HEK293 (cell line): ENCODE measurements at regions not wholly inside any gene's neighbourhood (a gene's known extent, or its start where the extent isn't known, plus 50 kb on each side); places are given as distances from the start of the nearest gene placed in this dataset.

ENCODE experiments used
- BCL11B ChIP-seq: fragments of 450-650 bp; formaldehyde crosslinking; IDR thresholded peaks from 2 replicates; pipeline ENCODE4 v1.5.1; 2016; ENCODE audit warnings: low read depth, missing biosample characterization, missing genetic modification characterization
- PRDM2 ChIP-seq: fragments of 450-650 bp; formaldehyde crosslinking; IDR thresholded peaks from 2 replicates; pipeline ENCODE4 v1.5.1; 2016; ENCODE audit warnings: missing biosample characterization, missing genetic modification characterization, borderline replicate concordance
- REPIN1 ChIP-seq: fragments of 450-650 bp; formaldehyde crosslinking; IDR thresholded peaks from 2 replicates; pipeline ENCODE4 v1.5.1; 2017; ENCODE audit warnings: missing biosample characterization, missing genetic modification characterization, low read depth
- SCRT1 ChIP-seq: fragments of 450-650 bp; formaldehyde crosslinking; IDR thresholded peaks from 2 replicates; pipeline ENCODE4 v1.5.1; 2016; ENCODE audit warnings: missing biosample characterization, missing genetic modification characterization, borderline replicate concordance
- ZBTB1 ChIP-seq: fragments of 450-650 bp; formaldehyde crosslinking; IDR thresholded peaks from 2 replicates; pipeline ENCODE4 v1.5.1; 2016; ENCODE audit warnings: missing biosample characterization, missing genetic modification characterization
- ZBTB10 ChIP-seq: fragments of 450-650 bp; formaldehyde crosslinking; IDR thresholded peaks from 2 replicates; pipeline ENCODE4 v1.5.1; 2016; ENCODE audit warnings: missing biosample characterization, missing genetic modification characterization
- ZFP3 ChIP-seq: fragments of 450-650 bp; formaldehyde crosslinking; IDR thresholded peaks from 2 replicates; pipeline ENCODE4 v1.5.1; 2016; ENCODE audit warnings: low read depth, missing biosample characterization, missing genetic modification characterization
- ZNF121 ChIP-seq: fragments of 450-650 bp; formaldehyde crosslinking; IDR thresholded peaks from 2 replicates; pipeline ENCODE4 v1.5.1; 2016; ENCODE audit warnings: missing biosample characterization, missing genetic modification characterization
- ZNF155 ChIP-seq: fragments of 450-650 bp; formaldehyde crosslinking; IDR thresholded peaks from 2 replicates; pipeline ENCODE4 v1.5.1; 2016; ENCODE audit warnings: missing biosample characterization, missing genetic modification characterization
- ZNF169 ChIP-seq: fragments of 450-650 bp; formaldehyde crosslinking; IDR thresholded peaks from 2 replicates; pipeline ENCODE4 v1.5.1; 2016; ENCODE audit warnings: missing biosample characterization, missing genetic modification characterization
- ZNF341 ChIP-seq: fragments of 450-650 bp; formaldehyde crosslinking; IDR thresholded peaks from 2 replicates; pipeline ENCODE4; 2016; ENCODE audit warnings: low read depth, missing biosample characterization, missing genetic modification characterization
- ZNF423 ChIP-seq: fragments of 450-650 bp; formaldehyde crosslinking; IDR thresholded peaks from 2 replicates; pipeline ENCODE4 v1.5.1; 2016; ENCODE audit warnings: missing biosample characterization, missing genetic modification characterization
- ZNF514 ChIP-seq: fragments of 450-650 bp; formaldehyde crosslinking; IDR thresholded peaks from 2 replicates; pipeline ENCODE4 v1.5.1; 2016; ENCODE audit warnings: missing biosample characterization, missing genetic modification characterization
- ZNF558 ChIP-seq: fragments of 450-650 bp; formaldehyde crosslinking; IDR thresholded peaks from 2 replicates; pipeline ENCODE4 v1.5.1; 2016; ENCODE audit warnings: missing biosample characterization, missing genetic modification characterization
- ZNF585B ChIP-seq: fragments of 450-650 bp; formaldehyde crosslinking; IDR thresholded peaks from 2 replicates; pipeline ENCODE4 v1.5.1; 2016; ENCODE audit warnings: missing biosample characterization, missing genetic modification characterization
- ZNF610 ChIP-seq: fragments of 450-650 bp; formaldehyde crosslinking; IDR thresholded peaks from 2 replicates; pipeline ENCODE4 v1.5.1; 2016; ENCODE audit warnings: missing biosample characterization, missing genetic modification characterization, borderline replicate concordance
- ZNF623 ChIP-seq: fragments of 450-650 bp; formaldehyde crosslinking; IDR thresholded peaks from 2 replicates; pipeline ENCODE4 v1.5.1; 2016; ENCODE audit warnings: missing biosample characterization, missing genetic modification characterization
- ZNF670 ChIP-seq: fragments of 450-650 bp; formaldehyde crosslinking; IDR thresholded peaks from 2 replicates; pipeline ENCODE4 v1.5.1; 2016; ENCODE audit warnings: missing biosample characterization, missing genetic modification characterization, low read depth
- ZNF777 ChIP-seq: fragments of 450-650 bp; formaldehyde crosslinking; IDR thresholded peaks from 2 replicates; pipeline ENCODE4 v1.5.1; 2017; ENCODE audit warnings: missing biosample characterization, missing genetic modification characterization, borderline replicate concordance
- ZSCAN30 ChIP-seq: fragments of 450-650 bp; IDR thresholded peaks from 2 replicates; pipeline ENCODE4 v1.5.1; 2018; ENCODE audit warnings: missing biosample characterization, mild to moderate bottlenecking, missing genetic modification characterization, moderate library complexity
- TF ChIP-seq, protein P1 (sequence below): fragments of 450-650 bp; formaldehyde crosslinking; IDR thresholded peaks from 2 replicates; pipeline ENCODE4 v1.5.1; 2016; ENCODE audit warnings: missing biosample characterization, missing genetic modification characterization
- TF ChIP-seq, protein P2 (sequence below): fragments of 450-650 bp; formaldehyde crosslinking; conservative IDR thresholded peaks from 2 replicates; pipeline ENCODE4 v1.5.1; 2016; ENCODE audit warnings: low read depth, missing biosample characterization, missing genetic modification characterization

DNA sequence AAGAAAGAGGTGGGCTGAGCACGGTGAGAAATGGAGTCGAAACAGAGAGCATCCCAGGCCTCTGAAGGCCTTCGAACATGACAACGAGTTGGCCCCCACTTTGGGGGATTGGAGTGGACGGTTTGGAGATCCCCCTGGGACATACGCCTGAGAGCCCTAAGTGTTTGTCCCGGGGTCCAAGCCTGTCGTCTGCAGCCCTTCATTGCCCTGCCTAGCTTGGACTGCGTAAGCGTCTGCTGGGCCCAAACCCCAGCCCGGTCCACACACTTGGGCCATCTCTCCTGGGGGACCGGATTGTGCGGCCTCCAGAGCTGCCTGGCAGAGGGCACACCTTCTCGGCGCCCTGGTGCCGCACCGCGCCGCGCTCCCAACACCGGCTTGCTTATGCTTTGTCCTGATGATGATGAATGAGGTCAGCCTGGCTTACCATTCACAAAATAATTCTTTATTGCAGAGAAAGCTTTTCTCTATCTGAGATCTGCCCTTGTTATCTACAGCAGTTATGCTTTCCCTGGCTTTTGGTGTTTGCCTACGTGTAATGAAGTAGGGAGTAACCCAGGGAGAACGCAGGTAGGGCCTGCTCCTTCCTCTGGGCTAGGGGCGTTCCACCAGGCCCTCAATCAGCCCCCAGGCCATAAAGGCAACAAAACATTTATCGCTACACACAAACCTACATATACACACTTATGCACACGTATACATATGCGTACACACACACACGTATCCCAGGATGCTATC, 85.9 kb upstream of the PPARA start (continued):
- TF ChIP-seq, protein P1, sequence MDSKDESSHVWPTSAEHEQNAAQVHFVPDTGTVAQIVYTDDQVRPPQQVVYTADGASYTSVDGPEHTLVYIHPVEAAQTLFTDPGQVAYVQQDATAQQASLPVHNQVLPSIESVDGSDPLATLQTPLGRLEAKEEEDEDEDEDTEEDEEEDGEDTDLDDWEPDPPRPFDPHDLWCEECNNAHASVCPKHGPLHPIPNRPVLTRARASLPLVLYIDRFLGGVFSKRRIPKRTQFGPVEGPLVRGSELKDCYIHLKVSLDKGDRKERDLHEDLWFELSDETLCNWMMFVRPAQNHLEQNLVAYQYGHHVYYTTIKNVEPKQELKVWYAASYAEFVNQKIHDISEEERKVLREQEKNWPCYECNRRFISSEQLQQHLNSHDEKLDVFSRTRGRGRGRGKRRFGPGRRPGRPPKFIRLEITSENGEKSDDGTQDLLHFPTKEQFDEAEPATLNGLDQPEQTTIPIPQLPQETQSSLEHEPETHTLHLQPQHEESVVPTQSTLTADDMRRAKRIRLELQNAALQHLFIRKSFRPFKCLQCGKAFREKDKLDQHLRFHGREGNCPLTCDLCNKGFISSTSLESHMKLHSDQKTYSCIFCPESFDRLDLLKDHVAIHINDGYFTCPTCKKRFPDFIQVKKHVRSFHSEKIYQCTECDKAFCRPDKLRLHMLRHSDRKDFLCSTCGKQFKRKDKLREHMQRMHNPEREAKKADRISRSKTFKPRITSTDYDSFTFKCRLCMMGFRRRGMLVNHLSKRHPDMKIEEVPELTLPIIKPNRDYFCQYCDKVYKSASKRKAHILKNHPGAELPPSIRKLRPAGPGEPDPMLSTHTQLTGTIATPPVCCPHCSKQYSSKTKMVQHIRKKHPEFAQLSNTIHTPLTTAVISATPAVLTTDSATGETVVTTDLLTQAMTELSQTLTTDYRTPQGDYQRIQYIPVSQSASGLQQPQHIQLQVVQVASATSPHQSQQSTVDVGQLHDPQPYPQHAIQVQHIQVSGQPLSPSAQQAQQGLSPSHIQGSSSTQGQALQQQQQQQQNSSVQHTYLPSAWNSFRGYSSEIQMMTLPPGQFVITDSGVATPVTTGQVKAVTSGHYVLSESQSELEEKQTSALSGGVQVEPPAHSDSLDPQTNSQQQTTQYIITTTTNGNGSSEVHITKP (tag by site-specific recombination), result peak; percentile 64
- TF ChIP-seq ZNF610 (tag by site-specific recombination), result no peak
- no peak for TF ChIP-seq ZNF514
- TF ChIP-seq SCRT1 (tag by site-specific recombination), result no peak
- TF ChIP-seq, protein P2, sequence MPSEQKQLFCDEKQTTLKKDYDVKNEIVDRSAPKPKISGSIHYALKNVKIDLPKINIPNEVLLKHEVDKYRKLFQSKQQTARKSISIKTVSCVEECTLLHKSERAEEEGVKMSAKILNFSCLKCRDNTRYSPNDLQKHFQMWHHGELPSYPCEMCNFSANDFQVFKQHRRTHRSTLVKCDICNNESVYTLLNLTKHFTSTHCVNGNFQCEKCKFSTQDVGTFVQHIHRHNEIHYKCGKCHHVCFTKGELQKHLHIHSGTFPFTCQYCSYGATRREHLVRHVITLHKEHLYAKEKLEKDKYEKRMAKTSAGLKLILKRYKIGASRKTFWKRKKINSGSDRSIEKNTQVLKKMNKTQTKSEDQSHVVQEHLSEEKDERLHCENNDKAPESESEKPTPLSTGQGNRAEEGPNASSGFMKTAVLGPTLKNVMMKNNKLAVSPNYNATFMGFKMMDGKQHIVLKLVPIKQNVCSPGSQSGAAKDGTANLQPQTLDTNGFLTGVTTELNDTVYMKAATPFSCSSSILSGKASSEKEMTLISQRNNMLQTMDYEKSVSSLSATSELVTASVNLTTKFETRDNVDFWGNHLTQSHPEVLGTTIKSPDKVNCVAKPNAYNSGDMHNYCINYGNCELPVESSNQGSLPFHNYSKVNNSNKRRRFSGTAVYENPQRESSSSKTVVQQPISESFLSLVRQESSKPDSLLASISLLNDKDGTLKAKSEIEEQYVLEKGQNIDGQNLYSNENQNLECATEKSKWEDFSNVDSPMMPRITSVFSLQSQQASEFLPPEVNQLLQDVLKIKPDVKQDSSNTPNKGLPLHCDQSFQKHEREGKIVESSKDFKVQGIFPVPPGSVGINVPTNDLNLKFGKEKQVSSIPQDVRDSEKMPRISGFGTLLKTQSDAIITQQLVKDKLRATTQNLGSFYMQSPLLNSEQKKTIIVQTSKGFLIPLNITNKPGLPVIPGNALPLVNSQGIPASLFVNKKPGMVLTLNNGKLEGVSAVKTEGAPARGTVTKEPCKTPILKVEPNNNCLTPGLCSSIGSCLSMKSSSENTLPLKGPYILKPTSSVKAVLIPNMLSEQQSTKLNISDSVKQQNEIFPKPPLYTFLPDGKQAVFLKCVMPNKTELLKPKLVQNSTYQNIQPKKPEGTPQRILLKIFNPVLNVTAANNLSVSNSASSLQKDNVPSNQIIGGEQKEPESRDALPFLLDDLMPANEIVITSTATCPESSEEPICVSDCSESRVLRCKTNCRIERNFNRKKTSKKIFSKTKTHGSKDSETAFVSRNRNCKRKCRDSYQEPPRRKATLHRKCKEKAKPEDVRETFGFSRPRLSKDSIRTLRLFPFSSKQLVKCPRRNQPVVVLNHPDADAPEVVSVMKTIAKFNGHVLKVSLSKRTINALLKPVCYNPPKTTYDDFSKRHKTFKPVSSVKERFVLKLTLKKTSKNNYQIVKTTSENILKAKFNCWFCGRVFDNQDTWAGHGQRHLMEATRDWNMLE, result no peak
- no peak for TF ChIP-seq PRDM2
- TF ChIP-seq ZNF558, result no peak
- TF ChIP-seq ZSCAN30 (tag by site-specific recombination), result no peak
- TF ChIP-seq BCL11B (tag by site-specific recombination), result no peak
- TF ChIP-seq ZNF670 (tag by site-specific recombination), result no peak
- no peak for TF ChIP-seq ZNF423 (tag by site-specific recombination)
- TF ChIP-seq ZBTB10 (tag by site-specific recombination), result no peak
- TF ChIP-seq ZNF623 (tag by site-specific recombination), result no peak
- no peak for TF ChIP-seq ZNF169 (tag by site-specific recombination)
- no peak for TF ChIP-seq ZNF155 (tag by site-specific recombination)
- TF ChIP-seq REPIN1 (tag by site-specific recombination), result no peak
- peak; percentile 36; the same call in 1 of the 2 replicates for TF ChIP-seq ZNF777
- TF ChIP-seq ZFP3 (tag by site-specific recombination), result no peak
- TF ChIP-seq ZBTB1 (tag by site-specific recombination), result no peak
- TF ChIP-seq ZNF341 (tag by site-specific recombination), result 0 out of 2 replicates have a peak, but pooled peaks have one; percentile 18
- no peak for TF ChIP-seq ZNF585B (tag by site-specific recombination)
- no peak for TF ChIP-seq ZNF121
